Midbrain (tissue), 1 donor: ENCODE measurements at regions not wholly inside any gene's neighbourhood (a gene's known extent, or its start where the extent isn't known, plus 50 kb on each side); places are given as distances from the start of the nearest gene placed in this dataset.
"Not testable (repeated sequence)": the region's sequence is repeated elsewhere in the genome, so short reads cannot be mapped to it uniquely, and the experiment has no call there.

ENCODE experiments used
- DNase-seq: peaks from one replicate; lab custom pipeline; 2025; lab: John Stamatoyannopoulos, UW

- DNase-seq: not testable (repeated sequence)
These were observed 90.0 kb downstream of the MRPL14 start for GRCh38 chr6:44037276-44037675.

- DNase-seq: no peak
These were observed 90.6 kb downstream of the MRPL14 start for GRCh38 chr6:44036699-44037101.

GRCh38 chr6:44036196-44036595, 91.1 kb downstream of the MRPL14 start:
- no peak for DNase-seq

DNA sequence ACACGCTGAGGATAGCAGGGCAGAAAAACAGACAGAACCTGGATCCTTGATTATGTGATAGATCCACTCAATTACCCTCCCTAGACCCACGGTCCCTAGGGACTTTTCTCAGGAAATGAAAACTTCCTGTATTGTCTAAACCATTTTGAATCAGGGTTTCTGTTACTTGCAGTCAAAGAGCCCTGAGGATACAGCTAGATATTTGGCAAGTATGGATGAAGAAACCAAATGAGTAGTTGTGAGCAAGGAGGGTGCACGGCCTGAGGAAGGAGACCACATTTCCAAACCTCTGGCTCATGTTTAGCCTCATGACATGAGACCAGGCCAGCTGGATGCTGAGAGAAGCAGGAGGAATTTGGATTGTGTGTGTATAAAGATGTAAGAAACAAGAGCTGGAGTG, 91.6 kb downstream of the MRPL14 start:
- no peak for DNase-seq

- DNase-seq: no peak
These were observed 92.3 kb downstream of the MRPL14 start for GRCh38 chr6:44034931-44035345.

DNA sequence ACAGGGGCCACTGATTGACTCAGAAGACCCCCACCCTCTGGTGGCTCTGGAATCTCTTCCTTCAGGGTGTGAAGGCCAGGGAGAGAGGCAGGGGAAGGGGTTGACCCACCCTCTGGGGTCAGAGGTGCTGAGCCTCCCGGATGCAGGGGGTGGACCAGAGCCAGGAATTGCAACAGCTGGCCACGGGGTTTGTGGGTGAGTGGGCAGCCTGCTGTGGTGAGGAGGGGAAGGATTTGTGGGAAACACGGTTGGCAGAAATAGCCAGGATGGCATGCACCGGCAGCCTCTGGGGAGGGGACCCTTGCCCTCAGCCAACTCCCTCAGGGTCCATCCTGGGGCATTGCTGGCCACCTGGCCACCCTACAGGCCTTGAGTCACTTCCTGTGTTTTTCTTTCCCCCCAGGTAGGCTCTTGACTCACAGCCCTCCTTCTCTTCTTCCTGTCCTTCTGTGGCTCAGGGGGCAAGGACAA, 92.8 kb downstream of the MRPL14 start:
- no peak for DNase-seq

DNA sequence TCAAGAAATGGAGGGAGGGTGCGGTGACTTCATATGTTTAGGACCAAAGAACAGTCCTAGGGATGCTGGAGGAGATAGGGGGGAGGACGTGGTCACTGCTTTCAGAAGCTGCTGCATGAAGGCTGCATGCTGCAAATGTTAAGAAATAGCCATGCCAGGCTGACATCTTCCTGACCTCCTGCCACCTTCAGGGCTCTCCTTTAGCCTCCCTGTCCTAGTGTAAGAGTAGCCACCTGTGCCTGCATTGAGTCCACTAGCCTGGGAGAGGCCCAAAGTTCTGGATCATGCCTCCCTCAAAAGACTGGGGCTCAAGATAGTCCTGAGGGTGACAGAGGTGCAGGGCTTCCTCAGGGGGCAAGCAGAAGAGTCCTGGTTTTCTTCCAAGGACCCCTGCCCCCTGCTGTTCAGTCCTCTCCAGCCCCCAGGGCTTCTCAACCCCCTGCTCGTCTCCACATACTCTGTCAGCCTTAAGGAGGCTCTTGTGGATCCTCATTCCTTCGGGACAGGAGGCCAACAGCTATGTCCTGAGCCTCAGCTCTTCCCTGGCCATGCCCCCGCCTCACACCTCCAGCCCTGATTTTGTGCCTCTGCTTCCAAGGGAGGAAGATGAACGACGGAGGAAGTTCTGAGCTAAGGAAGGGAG, 96.3 kb downstream of the MRPL14 start:
- no peak for DNase-seq

GRCh38 chr6:44029444-44030185, 97.6 kb downstream of the MRPL14 start:
- DNase-seq: no peak

- no peak for DNase-seq
These were observed 98.4 kb downstream of the MRPL14 start for GRCh38 chr6:44028789-44029310.

DNA sequence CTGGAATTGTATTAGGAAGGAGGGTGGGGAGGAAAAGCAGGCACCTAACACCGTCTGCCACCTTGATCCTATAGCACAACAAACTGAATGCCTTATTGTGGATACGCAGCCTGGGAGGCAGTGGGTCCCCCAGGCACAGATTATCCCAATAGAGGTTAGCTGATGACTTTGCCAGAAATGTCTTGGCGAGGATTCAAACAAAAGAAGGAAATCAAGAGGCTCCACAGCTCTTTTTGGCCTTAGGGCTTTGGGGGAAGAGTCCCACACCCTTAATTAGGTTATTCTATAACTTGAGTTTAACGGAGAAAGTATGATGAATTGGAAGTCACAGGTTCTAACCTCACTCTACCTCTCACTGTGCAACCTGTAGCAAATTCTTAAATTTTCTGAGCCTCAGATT, 102.0 kb downstream of the MRPL14 start:
- no peak for DNase-seq

- no peak for DNase-seq
These were observed 102.6 kb downstream of the MRPL14 start for GRCh38 chr6:44024574-44025219.

GRCh38 chr6:44023586-44024454, 103.4 kb downstream of the MRPL14 start:
- no peak for DNase-seq

DNA sequence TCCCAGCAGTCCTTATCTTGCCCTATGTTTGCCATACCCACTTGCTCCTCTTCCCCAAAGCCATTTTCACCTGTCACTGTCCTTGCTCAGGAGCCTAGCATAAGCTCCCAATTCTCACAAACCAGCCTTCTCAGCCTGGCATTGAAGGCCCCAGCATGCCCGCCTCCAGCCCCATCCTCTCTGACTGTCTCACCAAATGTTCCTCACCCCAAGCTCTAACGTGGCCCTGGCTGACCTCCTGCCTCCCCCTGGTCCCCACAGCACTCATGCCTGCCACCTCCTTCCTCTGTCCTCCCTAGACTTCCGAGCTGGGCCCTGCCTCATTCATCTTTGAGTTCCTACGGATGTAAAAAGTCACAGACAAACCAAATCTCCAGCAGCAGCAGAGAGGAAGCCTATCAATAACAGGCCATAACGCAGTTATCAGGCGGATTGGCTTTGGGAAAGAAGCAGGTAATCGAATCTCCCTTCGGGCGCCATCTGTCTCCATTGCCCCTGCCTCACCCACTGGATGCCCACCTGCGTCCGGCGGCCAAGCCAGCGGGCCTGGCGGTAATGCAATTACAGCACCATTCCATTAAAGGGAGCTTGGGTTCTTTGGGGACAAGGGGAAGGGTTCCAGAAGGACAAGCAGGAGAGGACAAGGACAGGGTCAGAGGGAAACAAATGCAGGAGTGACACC, 104.4 kb downstream of the MRPL14 start:
- DNase-seq: no peak

- DNase-seq: no peak
These were observed 105.0 kb downstream of the MRPL14 start for GRCh38 chr6:44022296-44022661.

GRCh38 chr6:44021589-44022295, 105.5 kb downstream of the MRPL14 start:
- no peak for DNase-seq

GRCh38 chr6:44020664-44021425, 106.4 kb downstream of the MRPL14 start:
- DNase-seq: no peak

DNA sequence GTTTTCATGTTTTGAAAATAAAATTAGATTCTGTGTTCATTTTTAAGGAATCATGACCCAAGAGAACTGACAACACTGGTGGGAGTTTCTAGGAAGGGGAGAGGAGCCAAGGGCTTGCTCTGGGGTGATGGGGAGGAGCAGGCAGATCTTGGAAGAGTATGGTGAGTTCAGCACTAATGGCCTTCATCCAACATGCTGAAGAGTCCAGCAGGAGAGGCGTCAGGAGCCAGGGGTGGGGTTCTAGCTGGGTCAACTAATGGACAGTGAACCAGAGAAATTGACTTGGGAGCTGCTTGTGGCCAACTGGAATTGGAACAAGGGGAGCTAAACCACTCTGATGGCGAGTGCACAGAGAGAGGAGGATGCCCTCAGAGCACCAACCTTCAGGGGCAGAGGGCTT, 107.1 kb downstream of the MRPL14 start:
- no peak for DNase-seq

DNA sequence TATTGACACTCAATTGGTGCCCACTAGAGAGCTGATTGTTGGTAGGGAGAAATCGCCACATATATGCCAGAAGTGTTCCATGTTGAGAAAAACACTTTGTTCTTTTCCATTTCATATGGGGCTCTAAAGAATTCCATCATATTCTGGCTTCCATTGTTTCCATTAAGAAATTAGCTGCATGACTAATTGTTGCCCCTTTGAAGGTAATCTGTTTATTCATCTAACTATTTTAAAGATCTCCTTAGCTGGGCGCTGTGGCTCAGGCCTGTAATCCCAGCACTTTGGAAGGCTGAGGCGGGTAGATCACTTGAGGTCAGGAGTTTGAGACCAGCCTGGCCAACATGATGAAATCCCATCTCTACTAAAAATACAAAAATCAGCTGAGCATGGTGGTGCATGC, 109.9 kb downstream of the MRPL14 start:
- DNase-seq: not testable (repeated sequence)

- DNase-seq: no peak
These were observed 111.0 kb downstream of the MRPL14 start for GRCh38 chr6:44016131-44016870.
